ENCODE measurements at regions not wholly inside any gene's neighbourhood (a gene's known extent, or its start where the extent isn't known, plus 50 kb on each side); places are given as distances from the start of the nearest gene placed in this dataset.
"Not testable (repeated sequence)": the region's sequence is repeated elsewhere in the genome, so short reads cannot be mapped to it uniquely, and the experiment has no call there.

GRCh38 chr12:59370933-59371332, 224.9 kb upstream of the SLC16A7 start:
- H3K27ac ChIP-seq = no peak overlapping the region
- no peak for DNase-seq (ENCODE audit: low read depth, low spot score)

- no peak overlapping the region for H3K27ac ChIP-seq
- DNase-seq (ENCODE audit: low read depth, low spot score) = no peak
Observed at GRCh38 chr12:59365133-59365532, 230.7 kb upstream of the SLC16A7 start.

GRCh38 chr12:59357811-59358210, 238.0 kb upstream of the SLC16A7 start:
- H3K27ac ChIP-seq = peak overlapping the region; percentile 9
- no peak for DNase-seq (ENCODE audit: low read depth, low spot score)

GRCh38 chr12:59346248-59346647, 249.6 kb upstream of the SLC16A7 start:
- not testable (repeated sequence) for H3K27ac ChIP-seq

GRCh38 chr12:59345406-59345805, 250.4 kb upstream of the SLC16A7 start:
- DNase-seq (ENCODE audit: low read depth, low spot score) = no peak
- no peak overlapping the region for H3K27ac ChIP-seq

More at GRCh38 chr12:59346248-59346647, 249.6 kb upstream of the SLC16A7 start:
- DNase-seq (ENCODE audit: low read depth, low spot score) = not testable (repeated sequence)

- no peak for DNase-seq (ENCODE audit: low read depth, low spot score)
- H3K27ac ChIP-seq = no peak overlapping the region
Observed at GRCh38 chr12:59344224-59344623, 251.6 kb upstream of the SLC16A7 start.

GRCh38 chr12:59329462-59329861, 266.4 kb upstream of the SLC16A7 start:
- H3K27ac ChIP-seq = no peak overlapping the region
- no peak for DNase-seq (ENCODE audit: low read depth, low spot score)

- not testable (repeated sequence) for DNase-seq (ENCODE audit: low read depth, low spot score)
Observed at GRCh38 chr12:59328395-59329075, 267.3 kb upstream of the SLC16A7 start.

GRCh38 chr12:59326457-59326856, 269.4 kb upstream of the SLC16A7 start:
- not testable (repeated sequence) for DNase-seq (ENCODE audit: low read depth, low spot score); H3K27ac ChIP-seq

More at GRCh38 chr12:59328395-59329075, 267.3 kb upstream of the SLC16A7 start:
- not testable (repeated sequence) for H3K27ac ChIP-seq

GRCh38 chr12:59322473-59322872, 273.4 kb upstream of the SLC16A7 start:
- no peak for DNase-seq (ENCODE audit: low read depth, low spot score)
- no peak overlapping the region for H3K27ac ChIP-seq

- DNase-seq (ENCODE audit: low read depth, low spot score) = no peak
- H3K27ac ChIP-seq = no peak overlapping the region
Observed at GRCh38 chr12:59321278-59321677, 274.6 kb upstream of the SLC16A7 start.

GRCh38 chr12:59320112-59320511, 275.7 kb upstream of the SLC16A7 start:
- DNase-seq (ENCODE audit: low read depth, low spot score) = no peak

GRCh38 chr12:59318940-59319339, 276.9 kb upstream of the SLC16A7 start:
- no peak overlapping the region for H3K27ac ChIP-seq
- DNase-seq (ENCODE audit: low read depth, low spot score) = no peak

More at GRCh38 chr12:59320112-59320511, 275.7 kb upstream of the SLC16A7 start:
- no peak overlapping the region for H3K27ac ChIP-seq

GRCh38 chr12:59317598-59317997, 278.2 kb upstream of the SLC16A7 start:
- DNase-seq (ENCODE audit: low read depth, low spot score) = no peak
- no peak overlapping the region for H3K27ac ChIP-seq

GRCh38 chr12:59316938-59317337, 278.9 kb upstream of the SLC16A7 start:
- no peak overlapping the region for H3K27ac ChIP-seq
- no peak for DNase-seq (ENCODE audit: low read depth, low spot score)

- not testable (repeated sequence) for DNase-seq (ENCODE audit: low read depth, low spot score); H3K27ac ChIP-seq
Observed at GRCh38 chr12:59316354-59316753, 279.5 kb upstream of the SLC16A7 start.

- DNase-seq (ENCODE audit: low read depth, low spot score) = no peak
- H3K27ac ChIP-seq = no peak overlapping the region
Observed at GRCh38 chr12:59314209-59314608, 281.6 kb upstream of the SLC16A7 start.

GRCh38 chr12:59304077-59304721, 291.6 kb upstream of the SLC16A7 start:
- no peak overlapping the region for H3K27ac ChIP-seq

GRCh38 chr12:59298296-59298695, 297.5 kb upstream of the SLC16A7 start:
- DNase-seq (ENCODE audit: low read depth, low spot score) = no peak
- H3K27ac ChIP-seq = no peak overlapping the region

More at GRCh38 chr12:59304077-59304721, 291.6 kb upstream of the SLC16A7 start:
- DNase-seq (ENCODE audit: low read depth, low spot score) = no peak

GRCh38 chr12:59294221-59294620, 301.6 kb upstream of the SLC16A7 start:
- no peak for DNase-seq (ENCODE audit: low read depth, low spot score)
- no peak overlapping the region for H3K27ac ChIP-seq

- no peak overlapping the region for H3K27ac ChIP-seq
- DNase-seq (ENCODE audit: low read depth, low spot score) = no peak
Observed at GRCh38 chr12:59282999-59283398, 312.8 kb upstream of the SLC16A7 start.

- H3K27ac ChIP-seq; DNase-seq (ENCODE audit: low read depth, low spot score): not testable (repeated sequence)
Observed at GRCh38 chr12:59273561-59273960, 322.3 kb upstream of the SLC16A7 start.

Measured in epithelial cell of prostate (primary cell).